ENCODE measurements at regions not wholly inside any gene's neighbourhood (a gene's known extent, or its start where the extent isn't known, plus 50 kb on each side); places are given as distances from the start of the nearest gene placed in this dataset.
"Not testable (repeated sequence)": the region's sequence is repeated elsewhere in the genome, so short reads cannot be mapped to it uniquely, and the experiment has no call there.

GRCh38 chr3:71984843-71985613 lies 200.1 kb upstream of the PROK2 start:
- Mint-ChIP-seq H3K9me3 (no peaks in the 10 kb centered on the region), H3K27ac (no peak overlapping the region), H3K27me3 (ENCODE audit: low read depth, poor library complexity) (peaks cover 11% of the 10 kb centered on the region), H3K4me3 (no peak overlapping the region), H3K4me1 (peaks cover 20% of the 10 kb centered on the region), H3K36me3 (ENCODE audit: low read depth) (no peaks in the 10 kb centered on the region)
- no peak for DNase-seq
- TF ChIP-seq CTCF (IDR thresholded peaks at IDR 0.05), result no peak

- H3K27me3 Mint-ChIP-seq (ENCODE audit: low read depth, poor library complexity), result peaks cover 11% of the 10 kb centered on the region
- no peaks in the 10 kb centered on the region for H3K9me3 Mint-ChIP-seq
- no peak overlapping the region for H3K27ac Mint-ChIP-seq
- no peak for DNase-seq
- TF ChIP-seq CTCF (IDR thresholded peaks at IDR 0.05), result no peak
- no peaks in the 10 kb centered on the region for H3K36me3 Mint-ChIP-seq (ENCODE audit: low read depth)
- peaks cover 29% of the 10 kb centered on the region for H3K4me1 Mint-ChIP-seq
- H3K4me3 Mint-ChIP-seq, result no peak overlapping the region
Measured at GRCh38 chr3:71983694-71984093, 198.7 kb upstream of the PROK2 start.

- DNase-seq; H3K36me3 Mint-ChIP-seq (ENCODE audit: low read depth); H3K9me3 Mint-ChIP-seq; H3K27ac Mint-ChIP-seq; H3K4me3 Mint-ChIP-seq: not testable (repeated sequence)
- Mint-ChIP-seq H3K4me1 (peaks cover 30% of the 10 kb centered on the region), H3K27me3 (ENCODE audit: low read depth, poor library complexity) (peaks cover 16% of the 10 kb centered on the region)
Measured at GRCh38 chr3:71982506-71983258, 197.7 kb upstream of the PROK2 start.

- peaks cover 20% of the 10 kb centered on the region for H3K27me3 Mint-ChIP-seq (ENCODE audit: low read depth, poor library complexity)
Measured at GRCh38 chr3:71979175-71979574, 194.2 kb upstream of the PROK2 start.

GRCh38 chr3:71978150-71978721 lies 193.3 kb upstream of the PROK2 start:
- Mint-ChIP-seq H3K27ac (no peak overlapping the region), H3K4me3 (no peak overlapping the region), H3K9me3 (peaks cover 3% of the 10 kb centered on the region), H3K4me1 (peaks cover 22% of the 10 kb centered on the region), H3K36me3 (ENCODE audit: low read depth) (no peaks in the 10 kb centered on the region), H3K27me3 (ENCODE audit: low read depth, poor library complexity) (peaks cover 12% of the 10 kb centered on the region)
- no peak for DNase-seq
- no peak for TF ChIP-seq CTCF (IDR thresholded peaks at IDR 0.05)

More at GRCh38 chr3:71979175-71979574, 194.2 kb upstream of the PROK2 start:
- TF ChIP-seq CTCF (IDR thresholded peaks at IDR 0.05), result no peak
- Mint-ChIP-seq H3K36me3 (ENCODE audit: low read depth) (no peaks in the 10 kb centered on the region), H3K9me3 (no peaks in the 10 kb centered on the region), H3K27ac (no peak overlapping the region), H3K4me3 (no peak overlapping the region), H3K4me1 (peaks cover 16% of the 10 kb centered on the region)
- no peak for DNase-seq

- no peak for DNase-seq
- H3K27me3 Mint-ChIP-seq (ENCODE audit: low read depth, poor library complexity), result peaks cover 12% of the 10 kb centered on the region
- H3K4me1 Mint-ChIP-seq, result peaks cover 29% of the 10 kb centered on the region
- no peak for TF ChIP-seq CTCF (IDR thresholded peaks at IDR 0.05)
- H3K4me3 Mint-ChIP-seq, result no peak overlapping the region
- H3K36me3 Mint-ChIP-seq (ENCODE audit: low read depth), result no peaks in the 10 kb centered on the region
- H3K27ac Mint-ChIP-seq, result no peak overlapping the region
- H3K9me3 Mint-ChIP-seq, result peaks cover 3% of the 10 kb centered on the region
Measured at GRCh38 chr3:71977525-71977924, 192.6 kb upstream of the PROK2 start.
